ENCODE measurements at regions not wholly inside any gene's neighbourhood (a gene's known extent, or its start where the extent isn't known, plus 50 kb on each side); places are given as distances from the start of the nearest gene placed in this dataset.
"Not testable (repeated sequence)": the region's sequence is repeated elsewhere in the genome, so short reads cannot be mapped to it uniquely, and the experiment has no call there.

DNA sequence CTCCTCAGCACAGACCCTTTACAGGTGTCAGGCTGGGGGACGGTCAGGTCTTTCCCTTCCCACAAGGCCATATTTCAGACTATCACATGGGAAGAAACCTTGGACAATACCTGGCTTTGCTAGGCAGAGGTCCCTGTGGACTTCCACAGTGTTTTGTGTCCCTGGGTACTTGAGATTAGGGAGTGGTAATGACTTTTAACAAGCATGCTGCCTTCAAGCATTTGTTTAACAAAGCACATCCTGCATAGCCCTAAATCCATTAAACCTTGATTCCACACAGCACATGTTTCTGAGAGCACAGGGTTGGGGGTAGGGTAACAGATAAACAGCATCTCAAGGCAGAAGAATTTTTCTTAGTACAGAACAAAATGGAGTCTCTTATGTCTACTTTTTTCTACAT, 451.2 kb downstream of the PLOD2 start:
- not testable (repeated sequence) for DNase-seq (ENCODE audit: low spot score)

DNA sequence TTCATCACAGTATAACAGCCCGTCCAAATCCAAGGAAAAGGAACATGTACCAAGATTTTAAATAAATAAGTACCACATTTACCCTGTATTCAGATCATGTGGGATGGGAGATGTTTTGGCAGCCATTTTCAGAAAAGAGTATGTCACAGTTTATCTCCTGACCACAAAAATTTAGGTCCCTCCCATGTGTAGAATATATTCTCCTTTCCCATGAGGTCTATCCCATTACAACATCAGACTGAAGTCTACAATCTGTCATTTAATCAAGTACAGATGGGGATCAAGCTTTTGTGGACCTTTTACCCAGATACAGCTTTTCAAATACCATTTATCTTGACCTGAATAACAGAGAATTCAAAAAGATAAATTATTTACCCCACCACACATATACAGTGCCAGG, 444.5 kb downstream of the PLOD2 start:
- no peak for DNase-seq (ENCODE audit: low spot score)

DNA sequence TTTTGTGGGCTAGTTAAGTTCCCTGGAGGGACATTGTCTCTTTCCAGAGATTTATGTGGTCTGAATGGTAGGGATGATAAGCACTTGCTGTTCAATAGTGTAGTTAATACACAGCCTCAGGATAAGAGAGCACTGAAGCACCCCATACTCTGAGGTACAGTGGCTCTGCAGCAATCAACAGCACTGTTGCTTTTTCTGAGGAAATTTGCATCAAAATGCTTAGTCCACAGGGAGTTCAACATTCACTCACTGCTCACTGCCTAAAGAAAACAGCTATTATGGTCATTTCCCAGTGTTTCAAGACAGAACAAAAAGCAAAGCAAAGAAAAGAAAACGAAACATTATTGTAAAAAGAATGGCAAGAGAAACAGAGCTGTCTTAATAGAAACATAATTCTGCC, 441.9 kb downstream of the PLOD2 start:
- no peak for DNase-seq (ENCODE audit: low spot score)

GRCh38 chr3:145721273-145721805, 439.6 kb downstream of the PLOD2 start:
- no peak for DNase-seq (ENCODE audit: low spot score)

DNA sequence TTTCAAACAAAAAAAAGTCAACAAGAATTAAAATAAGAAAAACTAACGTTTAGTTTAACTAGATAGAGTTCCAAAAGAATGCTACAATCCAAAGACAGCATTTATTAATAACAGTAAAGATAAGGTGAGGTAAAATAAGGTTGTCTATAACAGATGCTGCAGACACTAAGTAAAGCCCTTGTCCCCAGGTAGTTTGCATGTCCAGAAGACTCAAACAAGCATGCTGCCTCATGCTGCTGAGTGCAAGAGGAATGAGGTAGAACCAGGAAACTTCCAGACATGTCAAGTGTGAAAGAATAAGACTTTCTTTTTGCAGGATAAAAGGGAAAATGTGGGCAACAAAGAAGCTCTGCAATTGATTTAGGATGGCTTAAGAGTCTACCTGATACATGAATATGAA, 439.2 kb downstream of the PLOD2 start:
- DNase-seq (ENCODE audit: low spot score), result no peak

GRCh38 chr3:145727476-145727875, 433.5 kb downstream of the PLOD2 start:
- DNase-seq (ENCODE audit: low spot score), result no peak

DNA sequence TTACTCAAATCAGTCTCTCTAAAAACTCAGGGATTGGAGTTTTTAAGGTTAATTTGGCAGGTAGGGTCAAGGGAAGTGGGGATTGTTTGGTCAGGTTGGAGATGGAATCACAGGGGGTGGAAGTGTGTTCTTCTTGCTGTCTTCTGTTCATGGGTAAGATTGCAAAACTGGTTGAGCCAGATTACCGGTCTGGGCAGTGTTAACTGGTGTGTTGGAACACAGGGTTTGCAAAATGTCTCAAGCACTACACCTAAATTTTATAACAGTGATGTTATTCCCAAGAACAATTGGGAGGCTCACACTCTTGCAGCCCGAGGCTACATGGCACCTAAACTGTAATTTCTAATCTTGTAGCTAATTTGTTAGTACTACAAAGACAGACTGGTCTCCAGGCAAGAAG, 425.4 kb downstream of the PLOD2 start:
- no peak for DNase-seq (ENCODE audit: low spot score)

GRCh38 chr3:145737952-145738351, 423.0 kb downstream of the PLOD2 start:
- no peak for DNase-seq (ENCODE audit: low spot score)

DNA sequence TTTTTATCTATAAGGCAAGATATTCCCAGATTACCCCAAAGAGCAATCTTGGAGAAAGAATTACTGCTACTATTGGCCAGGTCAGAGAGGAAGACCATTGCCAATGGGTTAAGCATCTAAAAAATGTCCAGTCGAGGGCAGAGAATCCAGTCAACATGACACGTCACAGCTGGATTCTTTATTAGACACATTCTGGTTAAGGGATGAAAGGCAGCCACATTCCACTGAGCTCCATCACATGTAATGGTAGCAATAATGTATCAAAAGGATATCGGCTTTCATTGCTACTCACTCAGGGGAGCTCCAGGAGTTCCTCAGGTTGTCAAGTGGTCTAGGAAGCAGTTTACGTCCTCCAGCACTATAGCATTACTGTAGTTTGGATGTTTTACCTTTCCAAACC, 421.1 kb downstream of the PLOD2 start:
- no peak for DNase-seq (ENCODE audit: low spot score)

GRCh38 chr3:145750657-145751056, 410.3 kb downstream of the PLOD2 start:
- no peak for DNase-seq (ENCODE audit: low spot score)

- DNase-seq (ENCODE audit: low spot score), result no peak
Observed at GRCh38 chr3:145752576-145752975, 408.4 kb downstream of the PLOD2 start.

DNA sequence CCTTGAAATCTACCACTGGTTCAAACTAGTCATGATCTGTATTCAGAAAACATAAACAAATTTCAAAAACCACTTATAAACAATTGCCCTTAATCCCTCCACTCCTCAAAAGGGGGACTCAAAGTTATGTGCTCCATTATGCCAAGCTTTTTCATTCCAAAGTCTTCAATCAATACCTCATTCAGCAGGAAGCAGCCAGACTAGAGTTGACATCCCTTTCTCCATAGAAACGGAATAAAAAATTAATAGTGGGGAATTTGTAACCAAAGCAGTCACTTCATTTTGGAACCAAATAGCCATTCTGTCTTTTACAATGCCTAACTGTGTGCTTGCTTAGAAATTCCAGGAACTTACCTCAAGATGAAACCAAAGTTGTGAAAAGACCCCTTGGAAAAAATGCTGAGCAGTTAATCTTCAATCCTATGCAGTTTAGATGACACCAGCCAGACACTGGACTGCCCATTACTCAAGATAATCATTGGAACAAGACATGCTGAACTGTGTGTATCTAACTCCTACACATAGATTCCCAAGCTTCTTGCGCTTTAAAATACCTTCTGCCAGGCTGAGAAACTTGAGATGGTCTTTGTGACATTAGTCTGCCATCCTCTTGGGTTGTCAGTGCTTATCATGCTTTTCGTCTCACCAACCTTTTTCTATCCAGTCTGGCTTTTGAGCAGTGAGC, 406.2 kb downstream of the PLOD2 start:
- DNase-seq (ENCODE audit: low spot score), result no peak

GRCh38 chr3:145760036-145760435, 400.9 kb downstream of the PLOD2 start:
- DNase-seq (ENCODE audit: low spot score), result no peak

- peak; percentile 23 for DNase-seq (ENCODE audit: low spot score)
Observed at GRCh38 chr3:145767909-145768308, 393.1 kb downstream of the PLOD2 start.

DNA sequence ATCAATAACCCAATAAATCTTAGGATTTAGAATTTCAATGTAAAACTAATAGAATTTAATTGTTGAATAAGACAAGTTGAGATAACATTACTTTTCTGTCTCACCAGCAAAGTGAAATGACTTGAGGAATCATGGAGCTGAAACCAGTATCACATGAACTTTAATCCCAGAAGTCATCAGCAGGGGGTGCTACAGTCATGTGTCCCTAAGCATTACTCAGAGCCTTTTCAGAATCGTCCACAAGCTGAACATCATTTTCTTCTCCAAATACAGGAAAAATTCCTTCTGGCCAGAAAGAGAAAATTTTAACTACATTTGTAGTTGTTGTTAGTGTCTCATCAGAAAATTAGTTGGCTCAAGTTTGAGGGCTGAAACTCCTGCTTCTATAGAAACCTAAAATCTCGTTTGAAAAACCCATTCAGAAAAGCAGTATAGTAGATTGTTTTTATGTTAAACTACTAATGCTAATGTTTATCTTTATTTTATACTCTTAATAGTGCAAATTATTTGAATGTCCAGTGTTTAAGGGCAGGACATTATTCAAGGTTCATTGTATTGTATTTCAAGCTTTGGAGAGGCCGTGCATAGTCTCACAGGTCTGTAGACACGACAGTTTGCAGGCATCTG, 384.1 kb downstream of the PLOD2 start:
- peak; percentile 4 for DNase-seq (ENCODE audit: low spot score)

DNA sequence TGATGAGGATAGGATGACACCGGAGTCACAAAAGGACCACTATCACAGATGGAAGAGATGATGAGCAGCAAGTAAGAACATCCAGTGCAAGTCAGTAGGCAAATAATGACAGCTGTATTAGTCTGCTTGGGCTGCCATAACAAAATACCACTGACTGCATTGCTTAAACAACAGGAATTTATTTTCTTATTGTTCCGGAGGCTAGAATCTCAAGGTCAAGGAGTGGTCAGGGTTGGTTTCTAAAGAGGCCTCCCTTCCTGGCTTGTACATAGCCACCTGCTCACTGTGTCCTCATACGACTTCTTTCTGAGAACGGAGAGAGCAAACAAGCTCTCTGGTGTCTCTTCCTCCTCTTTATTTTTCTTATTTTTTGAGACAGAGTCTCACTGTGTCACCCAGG, 380.7 kb downstream of the PLOD2 start:
- no peak for DNase-seq (ENCODE audit: low spot score)

GRCh38 chr3:145785668-145786067, 375.3 kb downstream of the PLOD2 start:
- DNase-seq (ENCODE audit: low spot score), result no peak

DNA sequence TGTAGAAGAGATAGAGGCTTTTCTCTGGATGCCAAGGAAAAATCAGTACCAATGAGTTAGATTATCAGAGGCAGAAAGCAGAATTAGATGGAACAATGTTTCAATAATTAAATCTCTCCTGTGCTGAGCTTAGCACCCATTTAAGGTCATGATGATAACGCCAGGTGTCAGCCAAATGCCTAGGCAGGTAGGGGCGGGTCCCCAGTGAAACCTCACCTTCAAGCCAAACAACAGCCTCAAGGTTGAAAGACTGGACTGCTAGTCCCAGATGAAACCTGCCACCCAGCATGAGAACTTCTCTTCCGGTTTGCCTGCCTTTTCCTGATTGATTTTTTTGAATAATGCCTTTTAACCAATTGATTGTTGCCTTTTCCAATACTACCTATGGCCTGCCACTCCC, 363.0 kb downstream of the PLOD2 start:
- DNase-seq (ENCODE audit: low spot score), result no peak

GRCh38 chr3:145798696-145799537, 362.1 kb downstream of the PLOD2 start:
- DNase-seq (ENCODE audit: low spot score), result no peak

GRCh38 chr3:145801696-145802095, 359.3 kb downstream of the PLOD2 start:
- no peak for DNase-seq (ENCODE audit: low spot score)

DNA sequence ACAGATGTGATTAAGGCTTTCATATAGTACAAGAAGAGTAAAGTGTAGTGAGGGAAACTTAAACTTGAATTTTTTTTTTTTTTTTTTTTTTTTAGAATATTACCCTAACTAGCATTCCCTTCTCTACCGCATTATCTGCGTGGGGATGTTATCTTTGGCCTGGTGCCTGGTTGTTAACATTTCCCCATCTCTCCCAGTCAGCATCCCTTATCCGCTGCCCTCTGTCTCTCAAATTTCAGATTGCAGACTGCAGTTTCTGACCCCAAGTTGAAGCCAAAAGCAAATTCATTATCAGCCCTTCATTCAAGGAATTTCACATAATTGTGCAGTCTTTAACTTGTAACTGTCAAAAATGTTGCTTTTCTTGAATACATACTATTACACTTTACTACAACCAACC, 353.0 kb downstream of the PLOD2 start:
- DNase-seq (ENCODE audit: low spot score), result no peak

GRCh38 chr3:145812391-145812790, 348.6 kb downstream of the PLOD2 start:
- no peak for DNase-seq (ENCODE audit: low spot score)
